Neural cell (in vitro differentiated cells): ENCODE measurements at regions not wholly inside any gene's neighbourhood (a gene's known extent, or its start where the extent isn't known, plus 50 kb on each side); places are given as distances from the start of the nearest gene placed in this dataset.

Source experiments
- H2AFZ ChIP-seq: fragments of 200-600, 300-800 bp; sonication (generic), shearing (Covaris generic); 2 replicates; pipeline ENCODE4 v1.6.0; 2014; ENCODE audit warnings: low read depth, mild to moderate bottlenecking, antibody characterized with exemption, low read length, moderate library complexity
- H3F3A ChIP-seq: fragments of 200-600 bp; shearing (Covaris generic); 2 replicates; pipeline ENCODE4 v1.6.1; 2016; ENCODE audit warnings: mild to moderate bottlenecking, moderate library complexity, mixed read lengths, antibody characterized with exemption, low read length; ENCODE audit not compliant: insufficient read depth, poor library complexity, severe bottlenecking
- H3K27ac ChIP-seq: fragments of 200-600, 300-800 bp; sonication (generic), shearing (Covaris generic); 2 replicates; pipeline ENCODE4 v1.5.1; 2014; ENCODE audit warnings: mild to moderate bottlenecking, low read length, moderate library complexity
- H3K27me3 ChIP-seq: fragments of 300-800, 200-600 bp; sonication (generic), shearing (Covaris generic); 2 replicates; pipeline ENCODE4 v1.6.0; 2014; ENCODE audit warnings: mild to moderate bottlenecking, low read depth, low read length, moderate library complexity; ENCODE audit not compliant: insufficient read depth
- H3K36me3 ChIP-seq: fragments of 300-800, 200-600 bp; sonication (generic), shearing (Covaris generic); 2 replicates; pipeline ENCODE4 v1.5.1; 2014; ENCODE audit warnings: mild to moderate bottlenecking, antibody characterized with exemption, low read length, moderate library complexity; ENCODE audit not compliant: insufficient read depth
- H3K4me2 ChIP-seq: fragments of 300-800, 200-600 bp; sonication (generic), shearing (Covaris generic); 2 replicates; pipeline ENCODE4 v1.6.0; 2014; ENCODE audit warnings: mild to moderate bottlenecking, low read length
- H3K4me3 ChIP-seq: fragments of 300-800, 200-600 bp; sonication (generic), shearing (Covaris generic); 2 replicates; pipeline ENCODE4 v1.5.1; 2014; ENCODE audit warnings: mild to moderate bottlenecking, low read length, moderate library complexity
- H3K79me2 ChIP-seq: fragments of 200-600 bp; shearing (Covaris generic); replicated peaks from 2 replicates; pipeline ENCODE4 v1.6.0; 2014; ENCODE audit warnings: mild to moderate bottlenecking, low read length, moderate library complexity; ENCODE audit not compliant: insufficient read depth
- H3K9ac ChIP-seq: fragments of 300-800, 200-600 bp; sonication (generic), shearing (Covaris generic); 2 replicates; pipeline ENCODE4 v1.6.1; 2016; ENCODE audit warnings: mild to moderate bottlenecking, low read length, mixed read lengths
- H3K9me2 ChIP-seq: fragments of 200-600 bp; shearing (Covaris generic); 2 replicates; pipeline ENCODE4 v1.6.1; 2016; ENCODE audit warnings: mild to moderate bottlenecking, low read length, mixed read lengths; ENCODE audit not compliant: insufficient read depth
- H3K9me3 ChIP-seq: fragments of 200-600, 300-800 bp; sonication (generic), shearing (Covaris generic); 2 replicates; pipeline ENCODE4 v1.6.1; 2016; ENCODE audit warnings: mild to moderate bottlenecking, mixed run types, low read length, moderate library complexity, mixed read lengths
- H4K20me1 ChIP-seq: fragments of 200-600 bp; shearing (Covaris generic); 2 replicates; pipeline ENCODE4 v1.6.1; 2016; ENCODE audit warnings: mild to moderate bottlenecking, mixed run types; ENCODE audit not compliant: insufficient read depth
- EP300 ChIP-seq: fragments of 450-650 bp; conservative IDR thresholded peaks from 2 replicates; pipeline ENCODE4 v1.6.1; 2014; ENCODE audit warnings: antibody characterized with exemption, mild to moderate bottlenecking, moderate library complexity; ENCODE audit not compliant: poor library complexity, severe bottlenecking
- EZH2 ChIP-seq: fragments of 200-600, 300-800 bp; shearing (Covaris generic), sonication (generic); IDR thresholded peaks from 2 replicates; pipeline ENCODE4 v1.6.1; 2014; ENCODE audit warnings: antibody characterized with exemption, low read length, borderline replicate concordance, mild to moderate bottlenecking; ENCODE audit not compliant: insufficient read depth, poor library complexity, severe bottlenecking
- MXI1 ChIP-seq: fragments of 450-650 bp; conservative IDR thresholded peaks from 2 replicates; pipeline ENCODE4 v1.6.1; 2014; ENCODE audit warnings: antibody characterized with exemption, mild to moderate bottlenecking; ENCODE audit not compliant: poor library complexity, severe bottlenecking
- POLR2AphosphoS5 ChIP-seq: IDR thresholded peaks from 2 replicates; pipeline ENCODE4 v1.6.1; 2012
- RAD21 ChIP-seq: fragments of 450-650 bp; conservative IDR thresholded peaks from 2 replicates; pipeline ENCODE4 v1.6.1; 2014; ENCODE audit warnings: antibody characterized with exemption, mild to moderate bottlenecking, moderate library complexity
- SMC3 ChIP-seq: fragments of 450-650 bp; conservative IDR thresholded peaks from 2 replicates; pipeline ENCODE4 v1.6.1; 2014; ENCODE audit warnings: antibody characterized with exemption, mild to moderate bottlenecking, moderate library complexity; ENCODE audit not compliant: poor library complexity
- TAF1 ChIP-seq: IDR thresholded peaks from 2 replicates; pipeline ENCODE4 v1.6.1; 2012; ENCODE audit warnings: low read depth
- TF ChIP-seq, protein P1 (sequence below): fragments of 450-650 bp; IDR thresholded peaks from 2 replicates; pipeline ENCODE4 v1.5.1; 2014; ENCODE audit warnings: antibody characterized with exemption, mild to moderate bottlenecking, moderate library complexity; ENCODE audit not compliant: poor library complexity, severe bottlenecking
- TF ChIP-seq, protein P2 (sequence below): IDR thresholded peaks from 2 replicates; pipeline ENCODE4 v1.6.1; 2012; ENCODE audit warnings: borderline replicate concordance

DNA sequence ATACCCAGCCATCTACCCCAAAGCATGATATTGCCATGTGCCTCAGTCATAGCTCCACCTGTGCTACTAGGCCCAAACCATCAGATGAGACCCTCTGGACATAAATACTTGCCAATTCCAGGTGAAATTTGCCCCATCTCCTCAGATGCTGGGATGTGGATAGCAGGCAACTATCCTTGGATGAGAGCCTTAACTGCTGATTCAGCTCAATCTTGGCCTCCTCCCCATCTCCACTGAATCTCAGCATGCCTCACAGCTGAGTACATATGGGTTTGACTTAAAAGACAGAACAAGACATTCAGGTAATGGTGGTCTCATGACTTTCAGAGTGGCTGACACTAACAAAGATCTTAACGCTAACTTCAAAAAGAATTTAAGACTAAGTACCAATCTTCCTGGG is 50.8 kb upstream of the KLHL13 start:
- H3K27ac ChIP-seq = no peak overlapping the region
- H3K9me3 ChIP-seq = no peaks in the 10 kb centered on the region
- no peaks in the 10 kb centered on the region for H3K36me3 ChIP-seq
- no peaks in the 10 kb centered on the region for H4K20me1 ChIP-seq
- H3K9ac ChIP-seq = no peak overlapping the region
- no peaks in the 10 kb centered on the region for H3K9me2 ChIP-seq
- H3K79me2 ChIP-seq = no peaks in the 10 kb centered on the region
- no peak overlapping the region for H3K4me2 ChIP-seq
- TF ChIP-seq, protein P1, sequence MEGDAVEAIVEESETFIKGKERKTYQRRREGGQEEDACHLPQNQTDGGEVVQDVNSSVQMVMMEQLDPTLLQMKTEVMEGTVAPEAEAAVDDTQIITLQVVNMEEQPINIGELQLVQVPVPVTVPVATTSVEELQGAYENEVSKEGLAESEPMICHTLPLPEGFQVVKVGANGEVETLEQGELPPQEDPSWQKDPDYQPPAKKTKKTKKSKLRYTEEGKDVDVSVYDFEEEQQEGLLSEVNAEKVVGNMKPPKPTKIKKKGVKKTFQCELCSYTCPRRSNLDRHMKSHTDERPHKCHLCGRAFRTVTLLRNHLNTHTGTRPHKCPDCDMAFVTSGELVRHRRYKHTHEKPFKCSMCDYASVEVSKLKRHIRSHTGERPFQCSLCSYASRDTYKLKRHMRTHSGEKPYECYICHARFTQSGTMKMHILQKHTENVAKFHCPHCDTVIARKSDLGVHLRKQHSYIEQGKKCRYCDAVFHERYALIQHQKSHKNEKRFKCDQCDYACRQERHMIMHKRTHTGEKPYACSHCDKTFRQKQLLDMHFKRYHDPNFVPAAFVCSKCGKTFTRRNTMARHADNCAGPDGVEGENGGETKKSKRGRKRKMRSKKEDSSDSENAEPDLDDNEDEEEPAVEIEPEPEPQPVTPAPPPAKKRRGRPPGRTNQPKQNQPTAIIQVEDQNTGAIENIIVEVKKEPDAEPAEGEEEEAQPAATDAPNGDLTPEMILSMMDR = no peak
- TF ChIP-seq POLR2AphosphoS5 (no peak), SMC3 (no peak), RAD21 (no peak), TAF1 (no peak), MXI1 (no peak), EP300 (no peak), EZH2 (no peak)
- TF ChIP-seq, protein P2, sequence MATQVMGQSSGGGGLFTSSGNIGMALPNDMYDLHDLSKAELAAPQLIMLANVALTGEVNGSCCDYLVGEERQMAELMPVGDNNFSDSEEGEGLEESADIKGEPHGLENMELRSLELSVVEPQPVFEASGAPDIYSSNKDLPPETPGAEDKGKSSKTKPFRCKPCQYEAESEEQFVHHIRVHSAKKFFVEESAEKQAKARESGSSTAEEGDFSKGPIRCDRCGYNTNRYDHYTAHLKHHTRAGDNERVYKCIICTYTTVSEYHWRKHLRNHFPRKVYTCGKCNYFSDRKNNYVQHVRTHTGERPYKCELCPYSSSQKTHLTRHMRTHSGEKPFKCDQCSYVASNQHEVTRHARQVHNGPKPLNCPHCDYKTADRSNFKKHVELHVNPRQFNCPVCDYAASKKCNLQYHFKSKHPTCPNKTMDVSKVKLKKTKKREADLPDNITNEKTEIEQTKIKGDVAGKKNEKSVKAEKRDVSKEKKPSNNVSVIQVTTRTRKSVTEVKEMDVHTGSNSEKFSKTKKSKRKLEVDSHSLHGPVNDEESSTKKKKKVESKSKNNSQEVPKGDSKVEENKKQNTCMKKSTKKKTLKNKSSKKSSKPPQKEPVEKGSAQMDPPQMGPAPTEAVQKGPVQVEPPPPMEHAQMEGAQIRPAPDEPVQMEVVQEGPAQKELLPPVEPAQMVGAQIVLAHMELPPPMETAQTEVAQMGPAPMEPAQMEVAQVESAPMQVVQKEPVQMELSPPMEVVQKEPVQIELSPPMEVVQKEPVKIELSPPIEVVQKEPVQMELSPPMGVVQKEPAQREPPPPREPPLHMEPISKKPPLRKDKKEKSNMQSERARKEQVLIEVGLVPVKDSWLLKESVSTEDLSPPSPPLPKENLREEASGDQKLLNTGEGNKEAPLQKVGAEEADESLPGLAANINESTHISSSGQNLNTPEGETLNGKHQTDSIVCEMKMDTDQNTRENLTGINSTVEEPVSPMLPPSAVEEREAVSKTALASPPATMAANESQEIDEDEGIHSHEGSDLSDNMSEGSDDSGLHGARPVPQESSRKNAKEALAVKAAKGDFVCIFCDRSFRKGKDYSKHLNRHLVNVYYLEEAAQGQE = no peak
- no peaks in the 10 kb centered on the region for H3F3A ChIP-seq
- no peak overlapping the region for H2AFZ ChIP-seq
- H3K27me3 ChIP-seq = no peaks in the 10 kb centered on the region
- no peak overlapping the region for H3K4me3 ChIP-seq

DNA sequence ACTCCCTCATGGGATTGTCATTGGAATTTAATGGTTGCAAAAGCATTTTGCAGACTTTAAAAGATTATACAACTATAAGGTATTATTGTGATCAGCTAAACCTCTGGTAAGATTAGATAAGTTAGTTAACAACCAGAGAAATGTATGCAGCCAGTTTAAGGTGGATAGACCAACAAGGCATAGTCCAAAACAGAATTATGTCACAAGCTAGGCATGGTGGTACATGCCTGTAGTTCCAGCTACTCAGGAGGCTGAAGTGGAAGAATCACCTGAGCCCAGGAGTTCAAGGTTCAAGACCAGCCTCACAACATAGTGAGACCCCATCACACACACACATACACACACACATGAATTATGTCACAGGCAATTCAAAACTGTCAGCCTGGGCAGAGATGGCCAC is 54.7 kb upstream of the KLHL13 start:
- Histone ChIP-seq H3K79me2 (no peaks in the 10 kb centered on the region), H2AFZ (no peak overlapping the region), H3K9me2 (no peaks in the 10 kb centered on the region), H3K27me3 (no peaks in the 10 kb centered on the region), H3K27ac (no peak overlapping the region), H3K36me3 (no peaks in the 10 kb centered on the region), H3K9ac (no peak overlapping the region), H3K4me2 (no peak overlapping the region), H3K9me3 (no peaks in the 10 kb centered on the region), H4K20me1 (no peaks in the 10 kb centered on the region), H3K4me3 (no peak overlapping the region), H3F3A (no peaks in the 10 kb centered on the region)
- TF ChIP-seq EZH2 (no peak), EP300 (no peak), TAF1 (no peak)
